GM18868 (cell line): ENCODE measurements at regions not wholly inside any gene's neighbourhood (a gene's known extent, or its start where the extent isn't known, plus 50 kb on each side); places are given as distances from the start of the nearest gene placed in this dataset.

Experiments used
- ATAC-seq: cut with Tn5 transposase; IDR thresholded peaks from one replicate; pipeline ENCODE4 v1.9.1; 2021; ENCODE audit warnings: mild to moderate bottlenecking, moderate library complexity; ENCODE audit not compliant: unreplicated experiment

DNA sequence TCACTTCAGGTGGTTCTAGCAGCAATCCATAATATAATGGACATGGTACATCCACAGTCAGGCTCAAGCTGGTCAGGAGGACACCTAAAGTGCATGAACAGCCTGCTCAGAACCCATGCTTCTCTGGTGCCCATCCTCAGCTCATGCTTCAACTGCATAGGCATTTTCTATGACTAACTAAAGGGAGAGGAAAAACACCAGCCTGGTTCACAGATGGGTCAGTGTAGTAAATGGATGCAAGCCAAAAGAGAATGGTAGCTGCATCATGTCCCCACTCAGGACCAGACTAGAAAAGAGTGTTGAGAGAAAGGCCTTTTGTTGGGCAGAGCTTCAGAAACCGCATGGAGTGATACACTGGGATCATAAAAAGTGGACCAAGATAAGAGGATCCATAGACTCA lies 556.6 kb downstream of the TLE1 start:
- ATAC-seq, result no peak

DNA sequence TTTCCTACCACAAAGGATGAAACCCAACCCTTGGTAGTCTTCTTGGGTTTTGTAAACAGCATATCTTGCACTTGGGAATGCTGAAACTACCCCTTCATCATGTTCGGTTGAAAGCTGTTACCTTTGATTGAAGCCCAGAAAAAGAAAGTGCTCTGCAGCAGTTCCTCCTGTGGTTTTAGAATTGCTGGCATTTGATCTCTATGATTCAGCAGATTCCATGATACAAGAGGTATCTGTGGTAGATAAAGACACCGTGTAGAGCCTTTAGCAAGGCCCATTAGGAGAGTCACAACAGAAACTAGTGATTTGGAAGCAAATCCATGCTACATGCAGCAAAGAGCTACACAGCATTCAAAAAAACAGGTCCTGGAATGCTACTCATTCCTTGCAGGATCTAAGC lies 557.0 kb downstream of the TLE1 start:
- ATAC-seq, result no peak

DNA sequence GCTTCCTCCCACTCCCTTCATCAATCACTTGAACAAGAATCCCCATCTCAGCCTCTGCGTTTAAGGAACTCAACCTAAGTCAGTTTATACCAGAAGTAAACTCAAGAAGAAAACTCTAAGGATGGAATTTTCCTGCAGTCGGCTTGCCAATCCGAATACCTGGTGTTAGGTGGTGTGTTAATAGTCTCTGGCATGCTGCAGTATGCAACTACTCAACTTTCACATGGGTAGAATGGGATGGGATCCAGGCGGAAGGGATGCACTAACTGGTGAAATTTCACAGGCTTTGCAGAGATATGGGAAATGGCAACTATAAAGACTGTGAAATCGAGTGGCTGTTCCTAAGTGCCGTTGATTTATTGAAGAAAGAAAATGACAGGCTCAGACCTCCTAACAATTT lies 560.6 kb downstream of the TLE1 start:
- no peak for ATAC-seq

DNA sequence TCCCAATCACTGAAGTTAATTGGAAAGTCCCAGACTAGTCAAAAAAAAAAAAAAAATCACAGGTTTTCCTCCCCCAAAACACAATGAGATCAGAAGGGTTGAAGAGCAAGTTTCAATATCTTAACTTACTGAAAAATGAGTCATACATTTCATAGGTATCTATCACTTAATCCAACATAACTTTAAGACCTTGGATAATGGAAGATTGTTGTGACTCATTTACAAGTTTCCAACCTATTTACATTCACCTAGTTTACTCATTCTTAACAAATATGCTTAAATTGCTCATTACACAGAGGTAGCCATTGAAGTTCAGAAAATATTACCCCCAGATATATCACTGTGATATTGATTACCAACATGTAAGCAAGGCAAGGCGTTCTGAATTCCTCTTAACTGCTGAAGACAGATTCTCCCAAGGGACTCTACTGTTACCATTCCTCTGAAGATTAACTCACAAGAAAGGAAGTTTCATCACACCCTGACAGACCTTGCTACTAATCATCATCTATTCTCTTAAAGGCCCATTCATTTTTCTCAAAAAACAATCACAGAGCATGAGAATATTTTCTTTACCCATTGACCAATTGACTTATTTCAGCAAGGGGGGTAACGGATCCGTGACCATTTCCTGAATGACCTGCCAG lies 563.8 kb downstream of the TLE1 start:
- ATAC-seq, result no peak

DNA sequence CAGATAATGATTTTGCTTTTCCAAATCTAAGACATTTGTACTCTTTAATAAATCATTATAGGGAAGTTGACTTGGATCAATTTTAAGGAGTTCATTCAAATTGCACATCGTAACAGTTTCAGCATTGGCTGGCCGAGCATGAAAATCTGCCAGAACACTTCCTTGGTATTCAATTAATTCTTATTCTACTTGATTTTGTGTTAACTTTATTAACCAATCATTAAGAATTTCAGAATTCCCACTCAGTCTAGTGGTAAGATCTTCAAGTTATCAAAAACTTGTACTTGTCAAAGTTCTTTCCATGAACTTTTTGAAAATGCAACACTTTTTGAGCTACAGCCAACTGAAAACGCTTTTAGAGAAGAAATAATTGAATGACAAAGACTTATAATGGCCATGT lies 565.8 kb downstream of the TLE1 start:
- no peak for ATAC-seq

DNA sequence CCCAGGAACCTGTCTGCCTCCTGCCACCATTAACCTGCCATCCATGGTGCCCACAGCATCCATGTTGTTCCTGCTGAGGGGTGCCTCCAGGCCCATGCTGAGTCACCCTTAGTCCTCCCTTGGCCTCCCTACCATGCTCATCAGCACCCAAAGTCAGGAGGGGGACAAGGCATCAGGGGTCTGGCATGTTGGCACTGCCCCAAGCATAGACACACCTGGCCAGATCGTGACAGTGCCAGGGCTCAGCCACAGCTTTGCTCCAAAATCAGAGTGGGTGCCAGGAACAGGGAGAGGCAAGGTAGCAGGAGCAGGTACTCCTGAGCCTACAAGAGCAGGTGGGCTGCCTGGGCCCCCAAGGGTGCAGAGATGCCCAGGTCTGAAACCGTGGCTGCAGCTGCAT lies 566.6 kb downstream of the TLE1 start:
- ATAC-seq, result no peak

DNA sequence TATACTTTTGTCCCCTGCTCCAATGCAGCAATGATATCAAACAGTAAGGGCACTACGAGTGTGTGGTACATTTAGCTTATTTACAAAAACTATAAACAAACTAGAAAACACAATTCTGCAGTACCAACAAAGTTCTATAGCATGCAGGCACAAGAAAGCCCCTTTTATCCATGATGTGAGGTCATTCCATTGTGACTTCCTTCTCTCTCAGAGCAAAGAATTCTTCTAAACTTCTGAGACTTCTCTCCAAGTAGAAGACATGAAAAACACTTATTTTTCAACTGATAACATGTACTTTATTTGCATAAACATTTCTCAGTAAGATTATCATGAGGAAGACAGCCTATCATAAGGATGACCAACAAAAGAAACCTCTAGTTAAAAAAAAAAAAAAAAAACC lies 569.8 kb downstream of the TLE1 start:
- ATAC-seq, result no peak

DNA sequence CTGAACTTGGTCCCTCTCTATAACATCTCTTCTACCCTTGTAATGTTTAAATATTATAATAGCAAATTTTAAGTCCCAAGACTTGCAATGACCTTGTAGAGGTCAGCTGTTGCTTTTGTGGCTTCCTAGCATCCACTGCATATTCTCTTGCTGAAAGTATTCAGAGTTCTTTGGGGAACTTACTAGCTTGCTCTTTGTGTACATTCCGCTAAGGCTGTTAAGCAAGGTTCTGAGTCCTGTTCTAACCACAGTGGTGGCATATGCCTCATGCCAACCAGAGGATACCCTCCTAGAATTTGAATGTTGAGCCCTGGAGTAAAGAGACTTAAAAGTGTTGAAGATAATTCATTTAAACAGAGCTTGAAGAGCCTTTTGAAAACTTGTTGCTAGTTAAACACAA lies 570.9 kb downstream of the TLE1 start:
- no peak for ATAC-seq

DNA sequence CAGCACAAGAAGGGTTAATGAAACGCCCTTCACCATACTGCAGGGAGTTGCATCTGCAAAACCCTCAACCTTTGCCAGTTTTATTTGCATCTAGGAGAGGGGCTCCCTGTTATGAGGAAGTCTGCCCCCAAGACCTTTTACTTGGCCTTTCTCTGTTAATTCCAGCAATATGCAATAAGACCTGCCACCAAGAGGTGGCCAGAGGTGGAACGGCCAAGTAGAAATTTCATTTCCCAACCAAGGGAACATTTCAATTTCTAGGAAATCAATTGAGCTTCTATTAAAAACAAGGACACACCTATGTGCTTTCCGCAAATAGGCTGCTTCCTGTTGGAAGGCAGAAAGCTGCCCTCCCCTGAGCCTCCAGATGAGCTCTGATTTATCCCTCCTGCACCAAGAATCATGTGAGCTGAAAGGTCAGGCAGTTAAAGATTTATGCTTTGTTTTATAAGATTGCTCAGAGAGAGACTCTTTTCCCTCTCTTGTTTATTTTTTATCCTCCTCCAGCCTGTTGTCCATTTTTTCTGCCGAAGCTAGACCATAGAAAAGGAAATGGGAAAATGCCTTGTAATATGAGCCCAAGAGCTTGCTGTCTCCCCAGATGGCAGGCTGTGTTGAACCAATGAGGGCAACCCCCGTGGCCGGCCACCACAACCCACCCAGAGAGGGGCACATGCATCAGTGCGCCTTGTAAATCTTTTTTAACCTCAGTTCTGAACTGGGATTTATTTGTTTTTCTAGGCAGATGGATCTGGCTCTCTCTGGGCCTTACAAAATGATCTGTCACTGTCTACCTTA lies 572.8 kb downstream of the TLE1 start:
- no peak for ATAC-seq

DNA sequence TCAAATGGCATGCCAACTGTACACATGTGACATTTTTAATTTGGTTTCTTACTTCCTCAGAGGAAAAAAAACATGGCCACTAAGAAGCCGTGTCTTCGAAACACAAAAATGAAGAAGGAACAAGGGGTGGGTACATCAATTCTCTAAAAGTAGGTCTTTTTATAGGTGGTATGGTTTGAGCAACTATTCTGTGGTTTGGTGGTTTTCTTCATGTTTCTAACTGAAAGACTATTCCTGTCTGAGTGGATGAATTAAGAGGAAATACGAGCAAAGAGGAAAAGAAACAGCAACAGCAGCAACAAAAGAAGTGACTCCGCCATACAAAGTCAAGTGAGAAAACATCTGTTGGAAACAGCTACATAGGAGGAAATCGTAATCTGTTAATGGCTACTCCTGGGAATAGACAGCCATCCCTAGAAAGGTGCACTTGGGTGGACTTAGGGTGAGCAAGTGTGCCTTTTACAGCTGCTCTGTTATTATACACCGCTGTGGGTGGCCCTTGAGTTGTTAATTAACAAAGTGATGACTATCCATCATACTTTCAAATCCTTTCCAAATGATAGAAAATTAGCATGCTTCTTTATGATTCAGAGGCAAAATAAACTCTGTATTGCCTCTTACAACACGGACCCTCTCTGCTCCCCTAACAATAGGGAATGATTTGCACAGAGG lies 575.8 kb downstream of the TLE1 start:
- ATAC-seq, result no peak

DNA sequence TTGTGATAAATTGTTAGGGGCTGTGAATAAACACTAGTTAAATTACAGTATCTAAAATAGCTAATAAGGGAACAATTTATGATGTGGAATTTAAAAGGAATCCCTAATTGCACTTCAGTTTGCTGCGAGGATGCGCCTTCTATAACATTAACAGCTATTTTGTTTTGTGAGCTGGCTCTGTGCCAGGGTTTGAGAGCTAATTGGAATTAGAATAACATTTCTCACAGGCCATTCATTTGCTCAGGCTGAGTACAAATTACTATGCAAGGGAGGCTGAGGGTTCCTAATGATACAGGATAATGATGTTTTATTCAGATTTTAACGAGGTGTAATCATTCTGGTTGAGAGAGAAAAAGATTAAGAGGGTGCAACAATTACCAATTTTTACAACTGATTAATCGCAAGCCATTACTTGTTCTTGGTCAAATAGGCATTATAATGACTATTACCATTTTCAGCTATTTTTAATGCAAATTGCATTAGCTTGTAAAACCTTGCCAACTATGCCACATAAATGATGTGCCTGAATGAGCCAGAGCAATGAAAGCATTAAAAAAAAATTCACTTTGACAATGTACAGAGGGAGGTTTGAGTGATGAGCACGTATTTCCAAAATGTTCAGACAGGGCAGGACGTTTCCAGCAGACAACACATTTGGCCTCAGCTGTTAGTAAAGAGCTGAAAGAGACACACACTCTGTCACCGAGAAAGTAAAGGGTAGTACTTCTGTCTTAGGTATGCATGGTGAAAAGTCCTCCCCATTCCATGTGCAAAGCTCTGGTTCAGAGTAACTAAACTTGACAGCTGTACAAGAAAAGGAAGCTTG lies 576.5 kb downstream of the TLE1 start:
- no peak for ATAC-seq

DNA sequence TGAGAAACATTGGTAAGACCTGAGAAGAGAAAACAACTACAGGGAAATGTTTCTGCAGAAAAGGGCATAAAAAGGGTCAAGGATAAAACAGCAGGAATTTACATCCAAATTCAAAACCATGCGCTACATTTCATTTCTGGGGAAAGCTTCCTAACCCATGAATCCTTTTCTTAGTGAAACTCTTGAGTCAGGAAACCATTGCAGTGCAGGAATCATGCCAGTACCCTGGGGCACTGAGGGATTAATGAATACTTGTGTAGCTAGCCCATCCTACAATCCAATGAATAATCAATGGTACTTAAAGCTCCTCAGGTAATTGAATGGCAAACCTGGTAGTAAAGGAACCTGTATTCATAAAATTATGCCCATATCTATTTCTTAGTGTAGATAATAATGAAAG lies 580.5 kb downstream of the TLE1 start:
- no peak for ATAC-seq

DNA sequence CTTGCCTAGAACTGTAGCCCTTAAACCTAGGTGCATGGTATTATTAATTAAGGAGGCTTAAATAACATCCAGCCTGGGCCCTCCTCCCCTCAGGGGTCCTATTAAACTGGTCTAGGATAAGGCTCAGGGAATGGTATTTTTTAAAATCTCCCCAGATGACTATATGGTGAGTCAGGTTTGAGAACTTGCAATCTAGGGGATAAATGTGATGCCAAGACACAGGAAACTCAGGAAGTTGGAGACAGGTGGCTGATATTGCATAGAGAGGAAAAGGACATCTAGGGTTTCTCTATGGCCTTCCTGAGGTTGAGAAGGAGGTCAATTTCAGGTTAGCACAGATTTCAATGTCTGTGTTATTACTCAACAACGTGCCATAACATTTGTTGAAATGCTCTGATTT lies 581.0 kb downstream of the TLE1 start:
- no peak for ATAC-seq

DNA sequence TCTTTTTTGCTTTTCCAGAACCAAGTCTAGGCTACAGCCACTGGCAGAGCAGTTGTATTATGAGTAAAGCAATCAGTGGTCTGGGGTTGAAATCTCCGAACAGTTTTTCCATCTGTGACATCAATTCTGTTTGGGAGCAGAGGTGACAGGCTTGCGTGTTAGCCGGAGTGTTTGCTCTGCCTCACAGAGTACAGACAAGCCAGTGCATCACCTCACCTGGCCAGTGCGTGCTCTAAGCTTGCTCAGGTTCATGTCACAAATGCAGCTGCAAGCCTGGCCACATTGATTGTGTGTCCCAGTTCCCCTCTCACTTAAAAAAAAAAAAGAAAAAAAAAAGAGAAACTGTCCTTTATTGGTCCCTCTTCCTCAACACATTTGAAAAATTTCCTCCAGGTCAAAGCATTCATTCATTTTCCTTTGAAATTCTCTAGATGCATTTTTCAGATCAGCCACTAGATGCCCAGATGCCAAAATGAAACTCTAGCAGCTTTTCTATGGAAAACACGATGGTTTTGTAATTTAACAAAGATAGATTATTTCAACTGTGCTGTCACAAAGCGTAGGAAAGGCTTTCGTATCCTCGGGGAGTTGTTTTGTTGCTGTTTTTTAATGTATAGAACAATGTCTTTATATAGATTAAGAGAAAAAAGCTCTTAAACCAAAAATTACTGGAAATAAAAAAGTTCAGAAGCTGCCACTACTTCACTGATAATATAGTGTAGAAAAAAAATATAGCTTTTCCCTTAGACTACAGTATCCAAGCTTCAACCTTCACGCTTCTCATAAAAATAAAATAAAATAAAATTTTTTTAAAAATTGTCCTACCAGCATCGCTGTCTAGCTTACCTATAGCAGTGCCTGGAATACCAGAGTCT lies 585.5 kb downstream of the TLE1 start:
- ATAC-seq, result no peak

DNA sequence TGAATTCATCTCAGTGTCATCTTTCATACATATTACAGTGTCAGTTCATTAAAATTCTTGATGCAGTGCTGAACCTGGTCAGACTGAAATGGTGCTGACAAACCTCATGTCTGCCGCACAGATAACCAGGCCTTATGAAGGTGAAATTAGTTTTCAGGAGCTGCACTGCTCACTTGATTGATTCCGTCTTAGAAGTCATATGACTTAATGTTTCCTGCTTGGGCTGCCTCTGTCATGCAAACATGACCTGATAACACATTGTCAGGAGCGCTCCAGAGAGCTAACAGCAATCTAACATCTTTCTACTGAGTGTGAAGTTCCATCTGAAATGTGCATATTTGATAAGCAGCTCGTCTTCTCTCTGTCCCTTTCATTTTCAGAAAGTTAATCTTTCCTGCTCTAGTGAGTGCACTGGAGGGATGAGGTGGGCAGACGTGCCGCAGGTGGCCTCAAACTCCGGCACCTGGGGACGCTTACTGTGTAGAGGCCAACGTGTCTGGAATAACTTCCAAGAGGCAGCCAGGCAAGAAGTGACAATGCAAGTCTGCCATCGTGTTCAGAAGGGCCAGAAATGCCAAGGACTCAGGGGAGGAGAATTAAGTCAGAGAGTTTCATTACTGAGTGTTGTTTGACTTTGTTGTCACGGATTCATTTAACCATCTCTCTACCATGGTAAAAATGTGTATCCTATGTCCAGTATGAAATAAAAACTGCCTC lies 592.1 kb downstream of the TLE1 start:
- ATAC-seq, result no peak

DNA sequence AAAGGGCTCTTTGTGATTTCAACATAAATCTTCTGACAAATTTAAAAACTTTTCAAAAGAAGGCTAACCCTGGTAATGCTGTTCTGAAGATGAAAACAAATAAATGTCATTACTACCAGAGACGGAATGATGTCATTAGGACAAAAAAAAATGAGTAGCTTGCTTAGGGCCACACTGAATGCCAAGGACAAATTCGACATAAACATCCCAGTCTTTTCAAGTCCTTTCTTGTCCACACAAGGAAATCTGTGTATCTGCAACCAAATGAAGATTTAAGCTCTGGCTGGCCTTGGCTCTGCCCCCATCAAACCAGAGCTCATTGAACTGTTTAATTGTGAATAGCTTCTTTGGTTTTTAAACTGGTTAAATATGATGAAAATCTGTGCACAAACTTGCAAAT lies 592.7 kb downstream of the TLE1 start:
- no peak for ATAC-seq

DNA sequence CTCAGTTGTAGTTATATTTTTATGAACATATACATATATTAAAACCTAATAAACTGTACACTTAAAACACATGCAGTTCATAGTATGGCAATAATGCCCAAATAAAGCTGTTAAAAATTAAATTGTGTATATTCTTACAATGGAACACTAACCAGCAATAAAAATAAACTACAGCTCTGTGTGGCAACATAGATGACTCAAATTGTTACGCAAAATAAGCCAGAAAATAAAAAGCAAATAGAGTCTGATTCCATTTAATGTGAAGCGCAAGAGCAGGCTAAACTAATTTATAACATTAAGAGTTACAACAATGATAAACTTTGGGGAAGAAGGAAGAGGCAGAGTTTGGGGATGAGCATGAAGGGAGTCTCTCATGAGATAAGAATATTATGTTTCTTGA lies 597.3 kb downstream of the TLE1 start:
- ATAC-seq, result no peak

DNA sequence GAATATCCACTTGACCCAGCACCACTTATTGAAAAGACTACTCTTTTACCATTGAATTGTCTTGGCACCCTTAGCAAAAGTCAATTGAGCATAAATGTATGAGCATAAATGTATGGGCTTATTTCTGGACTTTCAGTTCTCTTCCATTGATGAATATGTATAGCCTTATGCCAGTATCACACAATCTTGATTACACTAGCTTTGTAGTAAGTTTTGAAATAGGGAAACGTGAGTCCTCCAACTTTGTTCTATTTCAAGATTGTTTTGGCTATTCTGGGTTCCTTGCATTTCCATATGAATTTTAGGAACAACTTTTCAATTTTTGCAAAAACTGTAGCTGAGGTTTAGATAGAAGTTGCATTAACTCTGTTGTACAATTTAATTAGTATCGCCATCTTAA lies 601.0 kb downstream of the TLE1 start:
- no peak for ATAC-seq

DNA sequence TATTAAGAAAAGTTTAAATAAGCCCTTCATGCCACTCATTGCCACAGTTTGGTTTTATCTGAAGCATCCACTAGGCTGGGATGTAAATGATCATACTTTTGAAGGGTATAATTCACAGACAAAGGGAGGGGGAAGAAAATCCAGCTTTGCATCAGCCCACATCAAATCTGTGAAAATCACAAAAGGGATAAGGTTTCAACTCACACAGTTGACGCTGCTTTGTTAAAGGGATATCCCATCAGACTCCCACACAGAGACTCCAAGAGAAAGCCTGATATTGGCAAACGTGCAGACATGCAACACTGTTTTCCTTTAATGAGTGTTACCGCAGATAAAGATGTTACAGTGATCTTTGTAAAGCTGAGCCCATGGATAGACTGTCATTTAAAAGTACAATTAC lies 602.9 kb downstream of the TLE1 start:
- ATAC-seq, result no peak
